ENCODE measurements at regions not wholly inside any gene's neighbourhood (a gene's known extent, or its start where the extent isn't known, plus 50 kb on each side); places are given as distances from the start of the nearest gene placed in this dataset.
A peak's percentile ranks its signal among the peaks of the same experiment; 100 is the strongest.
"Not testable (repeated sequence)": the region's sequence is repeated elsewhere in the genome, so short reads cannot be mapped to it uniquely, and the experiment has no call there.

DNA sequence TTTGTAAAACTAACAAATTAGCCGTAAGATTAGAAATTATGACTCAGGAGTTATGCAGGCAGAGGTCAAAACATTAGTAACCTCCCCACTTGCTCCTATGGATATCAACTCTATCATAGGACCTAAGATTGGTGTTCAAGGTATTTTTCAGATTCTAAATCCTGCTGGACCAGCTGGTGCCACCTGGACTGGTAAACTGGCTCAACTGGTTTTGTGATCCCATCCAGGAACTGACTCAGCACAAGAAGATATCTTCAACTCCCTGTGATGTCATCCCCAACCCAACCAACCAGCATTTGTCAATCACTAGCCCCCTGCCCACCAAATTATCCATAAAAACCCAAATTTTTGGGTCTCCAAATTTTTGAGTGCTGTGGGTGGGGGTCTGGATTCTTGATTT is 98.1 kb upstream of the OR4E1 start:
- Mint-ChIP-seq H3K27me3 (peaks cover 1% of the 10 kb centered on the region), H3K27ac (no peak overlapping the region), H3K4me1 (ENCODE audit: low read depth) (peaks cover 5% of the 10 kb centered on the region), H3K36me3 (no peaks in the 10 kb centered on the region), H3K9me3 (no peaks in the 10 kb centered on the region), H3K4me3 (no peak overlapping the region)
- intact Hi-C loops (cut with micrococcal nuclease) = no loop called here
- no peak for DNase-seq
- ChIA-PET CTCF (interaction anchor here (1.0 kb wide), 1 partner anchor 53 kb away, joined by 3 read pairs; no protein-coding TSS in a partner anchor), POLR2A (no interaction called here)

DNA sequence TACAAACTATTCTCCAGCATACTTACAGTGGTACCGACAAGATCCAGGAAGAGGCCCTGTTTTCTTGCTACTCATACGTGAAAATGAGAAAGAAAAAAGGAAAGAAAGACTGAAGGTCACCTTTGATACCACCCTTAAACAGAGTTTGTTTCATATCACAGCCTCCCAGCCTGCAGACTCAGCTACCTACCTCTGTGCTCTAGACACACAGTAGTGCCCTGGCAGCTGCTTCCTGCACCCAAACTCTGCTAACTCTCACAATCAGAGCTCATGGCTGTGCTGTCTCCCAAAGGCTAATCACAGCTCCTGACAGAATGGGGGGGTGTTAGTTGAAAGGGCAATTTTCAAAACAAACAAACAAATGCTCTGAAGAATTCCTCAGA is 95.2 kb upstream of the OR4E1 start:
- POLR2A ChIA-PET = no interaction called here
- peak overlapping the region; percentile 66 for H3K27ac Mint-ChIP-seq

DNA sequence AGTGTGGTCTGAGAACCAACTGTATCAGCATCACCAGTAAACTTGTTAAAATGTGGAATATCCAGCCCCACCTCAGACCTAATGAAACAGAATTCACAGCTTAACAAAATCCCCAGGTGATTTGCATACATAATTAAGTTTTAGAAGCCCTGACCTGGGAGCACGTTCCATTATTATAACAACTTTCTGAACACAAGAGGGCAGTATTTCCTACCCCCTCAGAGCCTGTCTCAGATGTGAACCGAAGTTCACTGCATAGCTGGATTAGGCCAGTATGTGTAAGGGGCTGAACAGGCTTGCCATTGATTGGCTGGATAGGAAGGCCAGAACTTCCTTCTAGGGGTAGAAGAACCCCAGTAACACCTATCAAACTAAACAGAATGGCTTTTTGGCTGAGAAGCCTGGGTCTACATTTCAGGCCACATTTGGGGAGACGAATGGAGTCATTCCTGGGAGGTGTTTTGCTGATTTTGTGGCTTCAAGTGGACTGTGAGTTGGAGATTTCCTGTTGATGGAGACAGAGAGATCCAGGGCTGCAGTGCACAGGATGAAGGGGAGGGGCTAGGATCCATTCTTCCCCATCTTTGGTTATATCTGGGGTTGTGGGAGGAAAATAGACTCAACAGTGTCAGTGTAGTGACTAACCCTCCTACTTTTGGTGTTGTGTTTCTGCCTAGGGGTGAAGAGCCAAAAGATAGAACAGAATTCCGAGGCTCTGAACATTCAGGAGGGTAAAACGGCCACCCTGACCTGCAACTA is 94.7 kb upstream of the OR4E1 start:
- intact Hi-C loops (cut with micrococcal nuclease) = loop anchor here (10.0 kb wide), 1 partner anchor 57 kb away; no protein-coding TSS in a partner anchor
- Mint-ChIP-seq H3K4me1 (ENCODE audit: low read depth) (peaks cover 5% of the 10 kb centered on the region), H3K27me3 (peaks cover 3% of the 10 kb centered on the region), H3K9me3 (peaks cover 3% of the 10 kb centered on the region), H3K4me3 (peak overlapping the region; percentile 60), H3K27ac (peak overlapping the region; percentile 66), H3K36me3 (no peaks in the 10 kb centered on the region)
- CTCF ChIA-PET = interaction anchor here (0.6 to 4.8 kb wide), 26 partner anchors 8 to 802 kb away, joined by 3 to 20 read pairs (median 4); no protein-coding TSS in a partner anchor
- POLR2A ChIA-PET = no interaction called here
- peak; percentile 29 for DNase-seq

More for the DNA sequence above, 95.2 kb upstream of the OR4E1 start:
- H3K4me3 Mint-ChIP-seq = peak overlapping the region; percentile 60
- peaks cover 3% of the 10 kb centered on the region for H3K27me3 Mint-ChIP-seq
- H3K9me3 Mint-ChIP-seq = peaks cover 3% of the 10 kb centered on the region
- no peaks in the 10 kb centered on the region for H3K36me3 Mint-ChIP-seq
- intact Hi-C loops (cut with micrococcal nuclease) = loop anchor here (10.0 kb wide), 1 partner anchor 56 kb away; no protein-coding TSS in a partner anchor
- peaks cover 5% of the 10 kb centered on the region for H3K4me1 Mint-ChIP-seq (ENCODE audit: low read depth)
- no peak for DNase-seq
- CTCF ChIA-PET = interaction anchor here (0.8 to 4.8 kb wide), 6 partner anchors 9 to 88 kb away, joined by 3 to 20 read pairs (median 6); no protein-coding TSS in a partner anchor

DNA sequence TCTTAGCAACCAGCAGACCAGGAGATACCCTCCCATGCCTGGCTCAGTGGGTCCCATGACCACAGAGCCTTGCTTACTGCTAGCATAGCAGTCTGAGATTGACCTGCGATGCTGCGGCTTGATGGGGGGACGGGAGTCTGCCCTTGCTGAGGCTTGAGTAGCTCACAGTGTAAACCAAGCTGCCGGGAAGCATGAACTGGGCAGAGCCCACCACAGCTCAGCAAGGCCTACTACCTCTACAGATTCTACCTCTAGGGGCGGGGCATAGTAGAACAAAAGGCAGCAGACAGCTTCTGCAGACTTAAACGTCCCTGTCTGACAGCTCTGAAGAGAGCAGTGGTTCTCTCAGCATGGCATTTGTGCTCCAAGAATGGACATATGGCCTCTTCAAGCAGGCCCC is 86.7 kb upstream of the OR4E1 start:
- POLR2A ChIA-PET; H3K9me3 Mint-ChIP-seq; DNase-seq; H3K4me3 Mint-ChIP-seq; H3K36me3 Mint-ChIP-seq; H3K27ac Mint-ChIP-seq; H3K4me1 Mint-ChIP-seq (ENCODE audit: low read depth): not testable (repeated sequence)
- peaks cover 15% of the 10 kb centered on the region for H3K27me3 Mint-ChIP-seq
- CTCF ChIA-PET = interaction anchor here (1.2 to 1.8 kb wide), 2 partner anchors 8 to 19 kb away, joined by 3 to 8 read pairs; no protein-coding TSS in a partner anchor
- intact Hi-C loops (cut with micrococcal nuclease) = loop anchor here (10.0 kb wide), 1 partner anchor 64 kb away; no protein-coding TSS in a partner anchor

DNA sequence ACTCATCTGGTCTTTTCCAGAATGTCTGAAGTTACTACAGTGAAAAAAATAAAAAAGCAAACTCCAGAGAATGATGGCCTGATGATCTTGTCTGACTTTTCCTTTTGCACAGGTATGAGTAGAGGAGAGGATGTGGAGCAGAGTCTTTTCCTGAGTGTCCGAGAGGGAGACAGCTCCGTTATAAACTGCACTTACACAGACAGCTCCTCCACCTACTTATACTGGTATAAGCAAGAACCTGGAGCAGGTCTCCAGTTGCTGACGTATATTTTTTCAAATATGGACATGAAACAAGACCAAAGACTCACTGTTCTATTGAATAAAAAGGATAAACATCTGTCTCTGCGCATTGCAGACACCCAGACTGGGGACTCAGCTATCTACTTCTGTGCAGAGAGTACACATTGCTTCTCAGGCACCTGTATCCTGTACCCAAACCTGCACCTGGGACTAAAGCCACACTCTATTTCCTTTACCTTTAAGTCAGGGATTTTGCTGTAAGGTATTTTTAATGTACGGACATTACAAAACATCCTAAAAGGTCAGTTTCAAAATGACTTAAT is 75.8 kb upstream of the OR4E1 start:
- Mint-ChIP-seq H3K27ac (peak overlapping the region; percentile 36), H3K27me3 (peaks cover 3% of the 10 kb centered on the region), H3K9me3 (no peaks in the 10 kb centered on the region), H3K4me1 (ENCODE audit: low read depth) (peaks cover 8% of the 10 kb centered on the region), H3K4me3 (peak overlapping the region; percentile 67), H3K36me3 (no peaks in the 10 kb centered on the region)
- ChIA-PET POLR2A (interaction anchor here (1.2 kb wide), 1 partner anchor 807 kb away, joined by 3 read pairs; no protein-coding TSS in a partner anchor), CTCF (interaction anchor here (0.5 to 2.8 kb wide), 19 partner anchors 10 to 821 kb away, joined by 3 to 20 read pairs (median 4); no protein-coding TSS in a partner anchor)
- intact Hi-C loops (cut with micrococcal nuclease) = no loop called here
- no peak for DNase-seq

DNA sequence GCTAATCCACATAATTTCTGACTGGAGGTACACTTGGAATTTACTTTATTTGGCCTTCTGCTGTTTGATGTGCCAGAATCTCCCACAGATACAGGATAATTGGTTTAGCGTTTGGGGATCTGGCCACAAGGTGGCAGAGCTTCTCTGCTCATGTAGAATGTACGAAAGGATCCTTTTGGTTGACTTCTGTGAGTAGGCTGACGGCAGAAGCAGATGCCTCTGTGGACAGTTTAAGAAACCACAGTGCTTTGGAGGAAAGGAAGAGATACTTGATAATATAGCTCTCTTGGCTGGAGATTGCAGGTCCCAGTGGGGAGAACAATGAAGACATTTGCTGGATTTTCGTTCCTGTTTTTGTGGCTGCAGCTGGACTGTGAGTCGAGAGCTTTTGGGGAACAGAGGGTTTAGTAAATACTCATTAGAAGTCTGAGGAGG is 75.3 kb upstream of the OR4E1 start:
- intact Hi-C loops (cut with micrococcal nuclease) = no loop called here

DNA sequence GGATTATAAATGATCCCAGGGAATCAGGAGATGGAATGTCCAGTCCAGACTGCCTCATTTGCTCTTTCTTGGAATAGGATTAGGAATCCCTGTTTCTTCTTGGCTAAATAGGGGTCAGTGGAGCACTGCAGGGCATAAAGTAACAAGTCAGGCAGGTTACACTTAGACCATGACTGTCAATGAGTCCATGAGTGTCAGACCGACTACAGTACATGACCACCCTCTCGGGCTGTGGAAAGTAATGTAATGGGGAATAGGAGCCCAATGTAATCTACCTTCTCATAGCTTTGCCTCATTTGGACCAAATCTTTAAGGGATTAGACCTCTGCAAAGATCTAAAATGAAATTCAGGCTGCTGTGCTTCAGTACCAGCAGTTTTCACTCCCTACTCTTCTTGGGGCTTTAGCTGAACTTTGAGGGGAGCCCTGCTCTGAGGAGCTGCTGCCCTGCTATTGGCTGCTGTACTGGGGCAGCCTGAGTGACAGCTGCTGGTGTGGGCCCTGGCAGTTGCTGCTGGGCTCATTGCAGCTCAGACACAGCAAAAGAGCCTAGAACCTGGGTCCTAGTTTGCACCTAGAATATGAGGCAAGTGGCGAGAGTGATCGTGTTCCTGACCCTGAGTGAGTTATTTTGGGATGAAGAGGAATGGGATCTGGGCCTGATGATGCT is 62.2 kb upstream of the OR4E1 start:
- DNase-seq = peak; percentile 21

More for the DNA sequence above, 75.3 kb upstream of the OR4E1 start:
- ChIA-PET POLR2A (interaction anchor here (1.2 kb wide), 1 partner anchor 807 kb away, joined by 3 read pairs; no protein-coding TSS in a partner anchor), CTCF (interaction anchor here (0.5 to 2.8 kb wide), 19 partner anchors 9 to 821 kb away, joined by 3 to 20 read pairs (median 4); no protein-coding TSS in a partner anchor)
- peak; percentile 70 for DNase-seq
- peak overlapping the region; percentile 36 for H3K27ac Mint-ChIP-seq
- peak overlapping the region; percentile 67 for H3K4me3 Mint-ChIP-seq
- no peaks in the 10 kb centered on the region for H3K9me3 Mint-ChIP-seq
- peaks cover 3% of the 10 kb centered on the region for H3K27me3 Mint-ChIP-seq
- H3K36me3 Mint-ChIP-seq = no peaks in the 10 kb centered on the region
- peaks cover 8% of the 10 kb centered on the region for H3K4me1 Mint-ChIP-seq (ENCODE audit: low read depth)

DNA sequence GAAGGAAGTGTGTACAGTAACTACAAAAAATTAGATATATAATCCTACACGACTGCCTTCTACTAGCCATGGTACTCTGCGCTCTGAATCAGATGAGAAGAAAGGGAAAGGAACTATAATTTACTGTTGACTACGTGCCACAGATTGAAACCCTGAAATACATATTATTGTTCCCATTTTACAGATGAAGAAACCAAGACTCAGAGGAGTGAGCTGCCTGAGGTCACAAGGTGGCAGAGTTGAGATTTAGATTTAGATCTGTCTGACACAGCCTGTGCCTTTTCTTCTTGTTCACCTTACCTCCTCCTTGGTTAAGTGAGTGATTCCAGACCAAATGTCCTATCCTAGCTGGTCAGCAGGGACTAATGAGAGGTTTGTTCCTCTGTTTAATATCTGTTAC is 61.6 kb upstream of the OR4E1 start:
- Mint-ChIP-seq H3K4me1 (ENCODE audit: low read depth) (peaks cover 5% of the 10 kb centered on the region), H3K4me3 (peak overlapping the region; percentile 35), H3K27me3 (peaks cover 44% of the 10 kb centered on the region), H3K36me3 (no peaks in the 10 kb centered on the region), H3K9me3 (no peaks in the 10 kb centered on the region), H3K27ac (peak overlapping the region; percentile 70)
- intact Hi-C loops (cut with micrococcal nuclease) = loop anchor here (5.0 kb wide), 1 partner anchor 822 kb away; no protein-coding TSS in a partner anchor
- CTCF ChIA-PET = interaction anchor here (1.0 to 2.8 kb wide), 12 partner anchors 9 to 837 kb away, joined by 3 to 13 read pairs (median 4); no protein-coding TSS in a partner anchor
- DNase-seq = no peak
- POLR2A ChIA-PET = no interaction called here

More for the DNA sequence above, 62.2 kb upstream of the OR4E1 start:
- ChIA-PET POLR2A (no interaction called here), CTCF (interaction anchor here (0.8 to 2.8 kb wide), 9 partner anchors 9 to 836 kb away, joined by 3 to 13 read pairs (median 3); no protein-coding TSS in a partner anchor)
- H3K36me3 Mint-ChIP-seq = no peaks in the 10 kb centered on the region
- intact Hi-C loops (cut with micrococcal nuclease) = loop anchor here (5.0 kb wide), 1 partner anchor 822 kb away; no protein-coding TSS in a partner anchor
- peaks cover 49% of the 10 kb centered on the region for H3K27me3 Mint-ChIP-seq
- H3K4me1 Mint-ChIP-seq (ENCODE audit: low read depth) = peaks cover 5% of the 10 kb centered on the region
- no peaks in the 10 kb centered on the region for H3K9me3 Mint-ChIP-seq
- peak overlapping the region; percentile 70 for H3K27ac Mint-ChIP-seq
- H3K4me3 Mint-ChIP-seq = peak overlapping the region; percentile 45

DNA sequence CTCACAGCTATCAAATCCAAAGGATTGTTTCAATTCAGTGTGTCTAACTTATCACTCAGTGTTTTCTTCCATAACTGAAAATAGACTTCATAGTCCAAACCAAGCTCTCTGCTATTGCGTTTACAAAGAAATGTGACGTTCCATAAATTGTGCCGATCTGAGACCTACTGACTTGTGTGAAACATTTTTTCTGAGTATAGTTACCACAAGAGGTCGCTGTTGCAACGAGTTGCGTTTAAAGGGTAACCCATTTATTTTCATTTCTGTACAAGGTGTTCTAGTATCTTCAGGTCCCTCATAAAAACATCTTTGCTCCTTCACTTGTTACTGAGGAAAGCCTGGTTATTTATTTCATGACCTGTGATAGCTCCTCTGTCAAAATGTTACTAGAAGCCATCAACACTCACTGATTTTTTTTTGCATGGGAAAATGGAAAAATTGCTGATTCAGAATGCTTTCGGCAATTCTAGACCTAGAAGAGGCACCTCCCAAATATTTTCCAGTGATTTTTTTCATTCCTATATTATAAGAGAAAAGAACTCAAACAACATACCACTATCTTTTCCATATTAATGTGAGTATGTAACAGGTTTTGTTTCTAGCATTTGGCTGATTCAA is 60.9 kb upstream of the OR4E1 start:
- POLR2A ChIA-PET = no interaction called here
- DNase-seq = peak; percentile 37
- intact Hi-C loops (cut with micrococcal nuclease) = loop anchor here (5.0 kb wide), 1 partner anchor 823 kb away; no protein-coding TSS in a partner anchor
- Mint-ChIP-seq H3K4me1 (ENCODE audit: low read depth) (peaks cover 11% of the 10 kb centered on the region), H3K4me3 (peak overlapping the region; percentile 36), H3K9me3 (no peaks in the 10 kb centered on the region), H3K36me3 (no peaks in the 10 kb centered on the region), H3K27me3 (peaks cover 41% of the 10 kb centered on the region), H3K27ac (peak overlapping the region; percentile 31)
- CTCF ChIA-PET = interaction anchor here (0.6 to 2.8 kb wide), 21 partner anchors 8 to 1118 kb away, joined by 3 to 18 read pairs (median 4); no protein-coding TSS in a partner anchor

DNA sequence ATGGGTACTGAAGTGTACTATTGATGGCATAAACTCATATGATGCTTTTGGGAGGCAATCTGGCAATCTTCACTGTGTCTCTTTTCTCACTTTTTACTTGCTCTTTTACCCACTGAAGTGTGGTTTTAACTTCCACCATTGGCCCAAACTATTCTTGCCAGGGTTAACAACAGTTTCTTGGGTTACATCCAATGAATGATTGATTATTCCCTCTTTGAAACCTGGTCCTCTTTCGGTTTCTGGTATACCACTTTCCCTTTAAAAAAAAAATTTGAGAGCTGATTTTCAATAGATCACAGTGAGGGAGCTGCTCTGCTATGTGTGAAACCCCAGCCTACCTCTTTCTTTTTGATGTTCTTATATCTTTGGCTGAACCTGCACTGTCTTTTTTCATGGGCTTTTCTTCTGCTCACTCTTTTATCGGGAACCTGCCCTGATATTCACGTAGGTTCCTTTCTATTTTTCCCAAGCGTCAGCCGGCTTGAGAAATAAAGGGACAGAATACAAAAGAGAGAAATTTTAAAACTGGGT is 56.1 kb upstream of the OR4E1 start:
- DNase-seq = no peak
- H3K4me3 Mint-ChIP-seq = peak overlapping the region; percentile 18
- H3K27ac Mint-ChIP-seq = no peak overlapping the region
- H3K36me3 Mint-ChIP-seq = no peaks in the 10 kb centered on the region
- peaks cover 15% of the 10 kb centered on the region for H3K27me3 Mint-ChIP-seq
- intact Hi-C loops (cut with micrococcal nuclease) = no loop called here
- no peaks in the 10 kb centered on the region for H3K9me3 Mint-ChIP-seq
- ChIA-PET POLR2A (no interaction called here), CTCF (interaction anchor here (1.1 to 1.5 kb wide), 2 partner anchors 19 to 21 kb away, joined by 4 read pairs; no protein-coding TSS in a partner anchor)
- H3K4me1 Mint-ChIP-seq (ENCODE audit: low read depth) = peaks cover 11% of the 10 kb centered on the region

DNA sequence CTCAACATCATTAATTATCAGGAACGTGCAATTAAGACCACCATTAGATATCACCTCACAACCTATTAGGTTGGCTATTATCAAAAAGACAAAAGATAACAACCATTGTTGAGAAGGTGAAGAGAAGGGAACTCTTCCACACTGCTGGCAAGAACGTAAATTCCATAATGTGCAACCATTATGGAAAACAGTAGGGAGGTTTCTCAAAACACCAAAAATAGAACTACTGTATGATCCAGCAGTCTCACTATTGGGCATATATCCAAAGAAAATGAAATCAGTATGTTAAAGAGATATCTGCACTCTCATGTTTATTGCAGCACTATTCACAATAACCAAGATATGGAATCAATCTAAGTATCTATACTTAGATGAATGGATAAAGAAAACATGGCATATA is 51.6 kb upstream of the OR4E1 start:
- Mint-ChIP-seq H3K36me3 (no peaks in the 10 kb centered on the region), H3K27me3 (peaks cover 14% of the 10 kb centered on the region), H3K4me3 (no peak overlapping the region), H3K4me1 (ENCODE audit: low read depth) (peaks cover 9% of the 10 kb centered on the region), H3K9me3 (no peaks in the 10 kb centered on the region), H3K27ac (no peak overlapping the region)
- ChIA-PET CTCF (interaction anchor here (0.6 to 2.7 kb wide), 3 partner anchors 9 to 845 kb away, joined by 4 to 27 read pairs (median 18); no protein-coding TSS in a partner anchor), POLR2A (interaction anchor here (0.6 kb wide), 1 partner anchor 825 kb away, joined by 3 read pairs; no protein-coding TSS in a partner anchor)
- intact Hi-C loops (cut with micrococcal nuclease) = no loop called here
- DNase-seq = no peak
